BE2C (cell line): ENCODE measurements at regions not wholly inside any gene's neighbourhood (a gene's known extent, or its start where the extent isn't known, plus 50 kb on each side); places are given as distances from the start of the nearest gene placed in this dataset.

ENCODE experiments used
- DNase-seq: peaks from one replicate; pipeline ENCODE4 v3.0.0-alpha.2; 2020
- H3K27me3 ChIP-seq: fragments of 250-450 bp; sonication (Bioruptor Pico); 2 replicates; pipeline ENCODE4 v1.5.1; 2020; ENCODE audit warnings: mild to moderate bottlenecking
- H3K36me3 ChIP-seq: fragments of 250-450 bp; sonication (Bioruptor Pico); 2 replicates; pipeline ENCODE4 v1.5.1; 2020; ENCODE audit warnings: mild to moderate bottlenecking
- H3K4me1 ChIP-seq: fragments of 250-450 bp; sonication (Bioruptor Pico); 2 replicates; pipeline ENCODE4 v1.5.1; 2020
- H3K4me3 ChIP-seq: 2 replicates; pipeline ENCODE4 v1.5.1; 2011; ENCODE audit warnings: low read depth, low read length
- H3K9me3 ChIP-seq: fragments of 250-450 bp; sonication (Bioruptor Pico); 2 replicates; pipeline ENCODE4 v1.5.1; 2020
- CTCF ChIP-seq: IDR thresholded peaks from 2 replicates; pipeline ENCODE4 v1.5.1; 2012; ENCODE audit warnings: mild to moderate bottlenecking, low read depth, low read length

- no peak for DNase-seq
- H3K4me1 ChIP-seq = no peaks in the 10 kb centered on the region
- TF ChIP-seq CTCF = no peak
- H3K9me3 ChIP-seq = no peaks in the 10 kb centered on the region
- no peak overlapping the region for H3K4me3 ChIP-seq
- H3K27me3 ChIP-seq = no peaks in the 10 kb centered on the region
- H3K36me3 ChIP-seq = no peaks in the 10 kb centered on the region
These were observed 151.6 kb downstream of the ZIC5 start for GRCh38 chr13:99819967-99820366.

DNA sequence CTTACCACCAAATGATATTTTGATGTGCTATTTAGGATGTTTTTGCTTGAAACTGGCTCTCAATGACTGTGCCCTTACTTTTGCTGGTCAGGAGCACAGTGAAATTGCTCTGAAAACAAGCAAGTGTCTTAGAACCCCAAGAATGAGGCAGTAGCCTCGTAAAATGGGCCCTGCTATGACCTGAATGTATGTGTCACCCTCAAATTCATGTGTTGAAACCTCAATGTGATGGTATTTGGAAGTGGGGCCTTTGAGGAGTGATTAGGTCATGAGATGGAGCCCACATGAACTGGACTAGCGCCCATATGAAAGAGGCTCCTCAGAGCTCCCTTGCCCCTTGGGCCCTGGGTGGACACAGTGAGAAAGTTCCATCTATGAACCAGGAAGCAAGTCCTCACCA, 155.2 kb downstream of the ZIC5 start:
- no peaks in the 10 kb centered on the region for H3K4me1 ChIP-seq
- H3K9me3 ChIP-seq = no peaks in the 10 kb centered on the region
- no peak for DNase-seq

DNA sequence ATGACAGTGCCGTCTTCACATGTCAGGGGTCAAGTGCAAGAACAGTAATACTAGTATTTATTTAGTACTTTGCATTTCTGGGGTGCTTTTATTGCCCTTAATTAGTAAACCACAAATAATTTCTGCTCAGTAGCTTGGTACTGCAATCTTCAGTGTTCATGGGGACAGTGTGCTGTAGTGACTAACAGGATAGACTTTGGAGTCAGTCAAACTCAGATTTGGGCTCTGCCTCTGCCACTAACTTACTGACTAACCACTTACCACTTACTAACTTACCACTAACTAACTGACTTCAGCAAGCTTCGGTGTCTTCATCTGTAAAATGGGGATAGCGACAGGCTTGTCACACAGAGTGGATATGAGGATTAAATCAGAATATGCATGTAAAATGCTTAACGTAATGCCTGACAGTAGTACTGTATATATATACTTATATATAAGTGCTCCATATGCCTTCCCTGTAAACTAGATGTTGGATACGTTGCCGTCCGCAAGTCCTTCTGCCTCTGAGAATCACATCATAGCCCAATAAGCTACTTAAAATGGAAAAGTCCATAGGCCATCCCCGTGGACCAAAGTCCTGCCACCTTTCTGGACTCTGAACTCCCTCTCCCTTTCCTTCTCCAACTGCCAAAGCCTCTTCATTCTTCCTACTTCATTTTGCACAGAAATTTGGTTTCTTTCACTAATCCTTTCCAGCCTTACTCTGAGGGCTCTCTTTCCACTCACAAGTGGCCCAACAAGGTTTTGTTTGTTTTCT, 158.1 kb downstream of the ZIC5 start:
- Histone ChIP-seq H3K27me3 (no peaks in the 10 kb centered on the region), H3K9me3 (no peaks in the 10 kb centered on the region), H3K4me1 (no peaks in the 10 kb centered on the region), H3K36me3 (no peaks in the 10 kb centered on the region), H3K4me3 (no peak overlapping the region)
- TF ChIP-seq CTCF = no peak
- no peak for DNase-seq

More for the DNA sequence above, 155.2 kb downstream of the ZIC5 start:
- H3K36me3 ChIP-seq = no peaks in the 10 kb centered on the region
- no peak overlapping the region for H3K4me3 ChIP-seq
- no peaks in the 10 kb centered on the region for H3K27me3 ChIP-seq
- TF ChIP-seq CTCF = no peak

- no peak for TF ChIP-seq CTCF
- Histone ChIP-seq H3K4me3 (no peak overlapping the region), H3K36me3 (no peaks in the 10 kb centered on the region), H3K9me3 (no peaks in the 10 kb centered on the region), H3K4me1 (no peaks in the 10 kb centered on the region), H3K27me3 (no peaks in the 10 kb centered on the region)
- DNase-seq = no peak
These were observed 158.9 kb downstream of the ZIC5 start for GRCh38 chr13:99812625-99813024.

- Histone ChIP-seq H3K4me3 (no peak overlapping the region), H3K4me1 (no peaks in the 10 kb centered on the region), H3K9me3 (no peaks in the 10 kb centered on the region), H3K27me3 (no peaks in the 10 kb centered on the region), H3K36me3 (no peaks in the 10 kb centered on the region)
- peak; percentile 49 for DNase-seq
- no peak for TF ChIP-seq CTCF
These were observed 160.4 kb downstream of the ZIC5 start for GRCh38 chr13:99811067-99811700.

DNA sequence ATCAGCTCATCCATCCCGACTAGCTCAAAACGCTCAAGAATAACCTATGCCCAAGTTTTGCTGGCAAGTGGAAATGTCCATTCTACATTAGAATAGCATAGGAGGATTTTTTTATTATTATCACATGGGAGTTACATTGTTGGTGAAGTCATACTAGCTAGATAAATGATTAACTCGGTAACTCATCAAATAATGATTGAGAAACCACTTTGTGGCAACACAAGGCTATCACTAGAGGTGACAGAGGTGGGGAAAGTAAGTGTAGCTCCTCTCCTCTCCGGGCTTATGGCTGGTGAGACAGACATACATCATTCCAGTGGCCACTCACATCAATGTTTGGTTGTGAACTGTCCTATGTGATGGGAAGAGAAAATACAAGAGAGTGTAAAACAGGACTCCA, 161.6 kb downstream of the ZIC5 start:
- H3K4me3 ChIP-seq = no peak overlapping the region
- H3K36me3 ChIP-seq = no peaks in the 10 kb centered on the region
- DNase-seq = no peak
- no peaks in the 10 kb centered on the region for H3K9me3 ChIP-seq
- H3K4me1 ChIP-seq = no peaks in the 10 kb centered on the region
- TF ChIP-seq CTCF = no peak
- no peaks in the 10 kb centered on the region for H3K27me3 ChIP-seq
